ENCODE measurements at regions not wholly inside any gene's neighbourhood (a gene's known extent, or its start where the extent isn't known, plus 50 kb on each side); places are given as distances from the start of the nearest gene placed in this dataset.

DNA sequence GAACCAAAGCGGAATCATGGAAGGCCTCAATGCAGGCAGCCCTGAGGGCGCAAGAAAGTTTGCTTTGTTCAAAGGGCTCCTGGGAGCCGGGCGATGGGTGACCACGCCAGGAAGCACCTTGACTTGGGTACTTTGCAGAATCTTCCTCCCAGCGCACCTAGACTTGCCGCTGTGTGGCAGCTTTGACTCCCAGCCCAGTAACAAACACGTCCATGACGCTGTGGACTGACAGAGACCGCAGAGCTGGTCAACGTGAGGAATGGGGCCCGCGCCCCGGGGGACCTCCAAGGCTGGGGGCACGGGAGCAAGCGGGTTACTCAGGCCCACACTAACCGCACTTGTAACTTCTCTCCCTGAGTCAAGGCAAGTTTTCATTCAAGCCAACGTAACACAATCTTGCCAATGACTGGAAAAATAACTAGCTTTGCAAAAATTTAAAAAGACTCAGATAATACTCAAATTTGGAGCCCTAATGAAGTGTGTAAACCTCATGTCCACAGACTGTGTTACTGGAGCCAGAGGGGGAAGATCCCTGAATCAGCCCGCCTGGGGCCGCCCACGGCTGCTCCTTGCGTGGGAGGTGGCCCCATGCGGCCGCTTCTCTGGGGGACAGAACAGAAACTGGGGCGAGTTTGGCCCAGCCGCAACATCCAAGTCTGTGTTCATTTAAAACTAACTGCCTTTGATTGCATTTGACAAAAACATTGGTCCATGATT lies 130.8 kb downstream of the DNAJB6 start:
- TF ChIP-seq, protein P1, sequence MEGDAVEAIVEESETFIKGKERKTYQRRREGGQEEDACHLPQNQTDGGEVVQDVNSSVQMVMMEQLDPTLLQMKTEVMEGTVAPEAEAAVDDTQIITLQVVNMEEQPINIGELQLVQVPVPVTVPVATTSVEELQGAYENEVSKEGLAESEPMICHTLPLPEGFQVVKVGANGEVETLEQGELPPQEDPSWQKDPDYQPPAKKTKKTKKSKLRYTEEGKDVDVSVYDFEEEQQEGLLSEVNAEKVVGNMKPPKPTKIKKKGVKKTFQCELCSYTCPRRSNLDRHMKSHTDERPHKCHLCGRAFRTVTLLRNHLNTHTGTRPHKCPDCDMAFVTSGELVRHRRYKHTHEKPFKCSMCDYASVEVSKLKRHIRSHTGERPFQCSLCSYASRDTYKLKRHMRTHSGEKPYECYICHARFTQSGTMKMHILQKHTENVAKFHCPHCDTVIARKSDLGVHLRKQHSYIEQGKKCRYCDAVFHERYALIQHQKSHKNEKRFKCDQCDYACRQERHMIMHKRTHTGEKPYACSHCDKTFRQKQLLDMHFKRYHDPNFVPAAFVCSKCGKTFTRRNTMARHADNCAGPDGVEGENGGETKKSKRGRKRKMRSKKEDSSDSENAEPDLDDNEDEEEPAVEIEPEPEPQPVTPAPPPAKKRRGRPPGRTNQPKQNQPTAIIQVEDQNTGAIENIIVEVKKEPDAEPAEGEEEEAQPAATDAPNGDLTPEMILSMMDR (IDR thresholded peaks at IDR 0.05) = no peak
- intact Hi-C loops (cut with DNase I) = no loop called here
- Histone ChIP-seq H3K27ac (no peak overlapping the region), H3K4me1 (no peaks in the 10 kb centered on the region), H3K36me3 (no peaks in the 10 kb centered on the region), H3K9me3 (peaks cover under 1% of the 10 kb centered on the region), H3K4me3 (no peak overlapping the region), H3K27me3 (peaks cover 28% of the 10 kb centered on the region)
- DNase-seq (no peak), ATAC-seq (no peak)

DNA sequence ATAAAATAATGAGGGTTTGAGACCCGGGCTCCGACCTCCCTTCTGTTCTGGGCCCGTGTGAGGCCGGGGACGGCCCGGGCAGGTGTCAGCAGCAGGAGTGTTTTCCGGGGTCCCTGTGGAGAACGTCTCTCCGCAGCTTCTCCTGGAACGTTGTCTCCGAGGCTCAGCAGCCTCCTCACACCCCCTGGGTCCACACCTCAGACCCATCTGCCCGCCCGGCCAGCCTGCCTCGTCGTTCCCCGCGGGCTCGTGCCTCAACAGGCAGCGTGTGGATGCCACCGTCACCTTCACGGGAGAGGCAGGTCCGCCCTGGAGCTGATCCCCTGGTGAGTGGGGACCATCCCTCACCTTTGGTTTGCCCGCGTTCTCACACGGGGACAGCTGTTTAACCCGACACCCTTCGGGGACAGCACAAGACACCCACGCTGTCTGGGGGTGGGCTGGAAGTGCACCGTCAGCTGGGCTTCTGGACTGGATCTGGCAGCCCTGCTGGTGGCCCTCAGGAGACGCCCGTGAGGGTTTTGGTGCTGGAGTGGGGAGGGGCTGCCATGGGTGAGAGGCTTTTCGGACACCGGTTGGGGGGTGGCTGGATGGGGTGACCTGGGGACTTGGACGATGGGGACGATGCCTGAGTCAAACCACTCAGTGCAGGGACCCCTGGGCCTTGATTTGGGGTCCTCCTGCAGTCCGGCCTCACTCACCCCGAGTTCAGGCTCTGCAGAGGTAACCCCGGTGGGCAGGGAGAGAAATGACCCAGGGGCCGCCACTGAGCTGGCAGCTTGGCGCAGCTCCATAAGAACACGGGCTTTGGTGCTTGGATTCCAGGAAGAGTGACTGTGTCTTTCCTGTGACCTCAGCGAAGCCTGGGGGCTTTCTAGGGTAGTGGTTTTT lies 131.7 kb downstream of the DNAJB6 start:
- no peaks in the 10 kb centered on the region for H3K36me3 ChIP-seq
- DNase-seq = peak; percentile 48
- no peak overlapping the region for H3K27ac ChIP-seq
- TF ChIP-seq, protein P1 (IDR thresholded peaks at IDR 0.05) = no peak
- ATAC-seq = no peak
- peaks cover 28% of the 10 kb centered on the region for H3K27me3 ChIP-seq
- no peak overlapping the region for H3K4me3 ChIP-seq
- no peaks in the 10 kb centered on the region for H3K4me1 ChIP-seq
- peaks cover 8% of the 10 kb centered on the region for H3K9me3 ChIP-seq
- intact Hi-C loops (cut with DNase I) = no loop called here

DNA sequence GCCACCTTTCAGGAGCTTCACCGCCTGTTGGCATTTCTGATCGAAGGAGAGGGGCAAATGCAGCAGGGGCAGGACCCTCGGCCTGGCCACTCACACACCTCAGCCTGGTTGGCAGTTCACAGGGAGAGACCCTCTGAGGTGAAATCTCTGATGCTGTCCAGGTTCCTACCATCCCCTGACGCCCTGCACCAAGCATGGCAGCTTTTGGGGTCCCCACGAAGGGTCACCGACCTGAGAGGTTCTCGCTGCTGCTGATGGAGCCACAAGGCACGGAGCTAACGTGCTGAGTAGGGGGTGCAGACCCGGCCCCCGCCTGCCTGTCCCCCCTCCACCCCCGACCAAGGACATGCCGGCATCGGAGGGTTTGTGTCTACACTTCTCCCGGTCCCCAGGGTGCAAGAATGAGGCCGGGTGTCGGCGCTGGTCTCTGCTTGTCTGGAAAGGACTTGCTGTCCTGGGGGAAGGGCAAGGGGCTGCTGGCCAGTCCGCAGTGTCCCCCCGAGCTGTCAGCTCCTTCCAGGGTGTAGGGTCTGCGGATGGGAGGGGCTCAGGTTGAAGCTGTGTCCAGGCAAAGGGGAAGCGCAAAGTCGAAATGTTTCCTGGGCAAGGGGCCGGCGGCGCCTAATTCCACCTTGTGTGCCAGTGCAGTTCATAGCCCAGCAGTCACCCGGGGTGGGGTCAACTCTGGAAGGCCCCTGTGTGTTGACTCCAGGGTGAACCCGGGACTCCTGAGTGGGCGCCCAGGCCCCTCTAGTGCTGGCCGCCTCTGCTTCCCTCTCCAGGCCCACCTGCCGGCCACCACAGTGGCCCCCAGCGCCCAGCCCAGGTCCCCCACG lies 132.6 kb downstream of the DNAJB6 start:
- Histone ChIP-seq H3K27me3 (peaks cover 25% of the 10 kb centered on the region), H3K36me3 (no peaks in the 10 kb centered on the region), H3K4me3 (no peak overlapping the region), H3K27ac (no peak overlapping the region), H3K4me1 (no peaks in the 10 kb centered on the region), H3K9me3 (peaks cover 11% of the 10 kb centered on the region)
- intact Hi-C loops (cut with DNase I) = no loop called here
- TF ChIP-seq, protein P1 (IDR thresholded peaks at IDR 0.05) = no peak
- DNase-seq = no peak
- ATAC-seq = peak; percentile 14

DNA sequence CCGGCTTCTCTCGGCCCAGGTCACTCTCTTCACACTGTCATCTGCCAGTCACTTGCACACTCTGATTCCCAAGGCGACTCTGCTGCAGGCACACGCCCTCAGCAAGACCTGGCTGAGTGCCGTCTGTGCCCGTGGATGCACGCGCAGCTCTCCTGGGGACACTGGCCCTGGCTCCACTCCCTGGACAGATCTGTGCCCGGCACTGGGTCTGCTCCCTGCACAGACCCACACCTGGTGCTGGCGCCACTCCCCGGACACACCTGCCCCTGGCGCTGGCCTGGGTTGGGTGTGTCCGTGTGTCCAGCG lies 133.2 kb downstream of the DNAJB6 start:
- ATAC-seq (peak; percentile 11), DNase-seq (no peak)
- Histone ChIP-seq H3K9me3 (peaks cover 11% of the 10 kb centered on the region), H3K36me3 (no peaks in the 10 kb centered on the region), H3K4me1 (no peaks in the 10 kb centered on the region), H3K4me3 (no peak overlapping the region), H3K27me3 (peaks cover 19% of the 10 kb centered on the region), H3K27ac (no peak overlapping the region)
- TF ChIP-seq, protein P1 (IDR thresholded peaks at IDR 0.05) = no peak
- intact Hi-C loops (cut with DNase I) = no loop called here

DNA sequence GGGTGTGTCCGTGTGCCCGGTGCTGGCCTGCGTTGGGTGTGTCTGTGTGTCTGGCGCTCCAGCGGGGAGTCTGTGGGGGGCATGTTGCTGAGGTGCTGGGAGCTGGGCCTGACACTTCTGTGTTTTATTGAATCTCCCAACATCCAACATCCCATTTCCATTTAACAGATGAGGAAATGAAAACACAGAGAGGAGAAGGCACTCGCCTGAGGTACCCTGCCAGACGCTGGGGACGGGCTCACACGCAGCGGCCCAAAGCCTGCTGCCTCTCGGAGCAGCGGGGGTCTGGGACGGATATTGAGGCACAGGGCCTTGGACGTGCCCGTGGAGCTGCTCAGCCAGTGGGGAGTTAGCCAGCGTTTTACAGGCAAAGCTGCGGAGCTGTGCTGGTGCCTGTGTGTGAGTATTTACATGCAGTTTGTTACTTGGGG lies 133.9 kb downstream of the DNAJB6 start:
- no peak for ATAC-seq
- Histone ChIP-seq H3K4me1 (no peaks in the 10 kb centered on the region), H3K27ac (no peak overlapping the region), H3K9me3 (peaks cover 11% of the 10 kb centered on the region), H3K36me3 (no peaks in the 10 kb centered on the region), H3K4me3 (no peak overlapping the region), H3K27me3 (peaks cover 16% of the 10 kb centered on the region)
- TF ChIP-seq, protein P1 (IDR thresholded peaks at IDR 0.05) = no peak
- no peak for DNase-seq
- intact Hi-C loops (cut with DNase I) = no loop called here
